ENCODE measurements at regions not wholly inside any gene's neighbourhood (a gene's known extent, or its start where the extent isn't known, plus 50 kb on each side); places are given as distances from the start of the nearest gene placed in this dataset.
"Not testable (repeated sequence)": the region's sequence is repeated elsewhere in the genome, so short reads cannot be mapped to it uniquely, and the experiment has no call there.

- not testable (repeated sequence) for H3K4me1 ChIP-seq (ENCODE audit: control insufficient read depth in 5 of 5, insufficient read depth in 5 of 5, low read length in 5 of 5); H3K27ac ChIP-seq (ENCODE audit: low read depth in 1 of 2, low read length in 1 of 2); DNase-seq; H3K9me3 ChIP-seq (ENCODE audit: control insufficient read depth in 4 of 4, insufficient read depth in 3 of 4, low read length in 3 of 4); H3K27me3 ChIP-seq (ENCODE audit: control insufficient read depth in 3 of 3, insufficient read depth in 3 of 3, low read length in 2 of 3); H3K9ac ChIP-seq (ENCODE audit: insufficient read depth in 1 of 2, low read length in 2 of 2); H3K4me3 ChIP-seq; H3K36me3 ChIP-seq (ENCODE audit: control insufficient read depth in 4 of 4, insufficient read depth in 4 of 4, low read length in 4 of 4); ATAC-seq (ENCODE audit: insufficient read depth, low FRiP score)
- 92 to 98% methylated on average over 8 to 10 of the region's 10 CpGs for WGBS, 2 donors
These were observed 104.2 kb upstream of the TP53BP2 start for GRCh38 chr1:223949944-223950343.

GRCh38 chr1:223948041-223948440 lies 102.3 kb upstream of the TP53BP2 start:
- 96 to 99% methylated on average over 10 to 11 of the region's 12 CpGs for WGBS, 2 donors
- not testable (repeated sequence) for H3K36me3 ChIP-seq (ENCODE audit: control insufficient read depth in 4 of 4, insufficient read depth in 4 of 4, low read length in 4 of 4); H3K4me3 ChIP-seq; H3K27ac ChIP-seq (ENCODE audit: low read depth in 1 of 2, low read length in 1 of 2); DNase-seq; H3K27me3 ChIP-seq (ENCODE audit: control insufficient read depth in 3 of 3, insufficient read depth in 3 of 3, low read length in 2 of 3); H3K9me3 ChIP-seq (ENCODE audit: control insufficient read depth in 4 of 4, insufficient read depth in 3 of 4, low read length in 3 of 4); ATAC-seq (ENCODE audit: insufficient read depth, low FRiP score); H3K9ac ChIP-seq (ENCODE audit: insufficient read depth in 1 of 2, low read length in 2 of 2); H3K4me1 ChIP-seq (ENCODE audit: control insufficient read depth in 5 of 5, insufficient read depth in 5 of 5, low read length in 5 of 5)

- not testable (repeated sequence) for DNase-seq; H3K4me1 ChIP-seq (ENCODE audit: control insufficient read depth in 5 of 5, insufficient read depth in 5 of 5, low read length in 5 of 5); H3K36me3 ChIP-seq (ENCODE audit: control insufficient read depth in 4 of 4, insufficient read depth in 4 of 4, low read length in 4 of 4); ATAC-seq (ENCODE audit: insufficient read depth, low FRiP score); H3K9me3 ChIP-seq (ENCODE audit: control insufficient read depth in 4 of 4, insufficient read depth in 3 of 4, low read length in 3 of 4); H3K27me3 ChIP-seq (ENCODE audit: control insufficient read depth in 3 of 3, insufficient read depth in 3 of 3, low read length in 2 of 3); H3K4me3 ChIP-seq; H3K9ac ChIP-seq (ENCODE audit: insufficient read depth in 1 of 2, low read length in 2 of 2); H3K27ac ChIP-seq (ENCODE audit: low read depth in 1 of 2, low read length in 1 of 2)
- WGBS, 2 donors, result 90 to 93% methylated on average over 2 of the region's 2 CpGs
These were observed 90.8 kb upstream of the TP53BP2 start for GRCh38 chr1:223936592-223936991.

- not testable (repeated sequence) for H3K36me3 ChIP-seq (ENCODE audit: control insufficient read depth in 4 of 4, insufficient read depth in 4 of 4, low read length in 4 of 4); ATAC-seq (ENCODE audit: insufficient read depth, low FRiP score)
- WGBS, 2 donors, result 94 to 95% methylated on average over 1 of the region's 1 CpG
These were observed 85.7 kb upstream of the TP53BP2 start for GRCh38 chr1:223931476-223931875.

GRCh38 chr1:223920805-223921204 lies 75.1 kb upstream of the TP53BP2 start:
- not testable (repeated sequence) for DNase-seq; H3K27ac ChIP-seq (ENCODE audit: low read depth in 1 of 2, low read length in 1 of 2); H3K4me1 ChIP-seq (ENCODE audit: control insufficient read depth in 5 of 5, insufficient read depth in 5 of 5, low read length in 5 of 5); H3K9me3 ChIP-seq (ENCODE audit: control insufficient read depth in 4 of 4, insufficient read depth in 3 of 4, low read length in 3 of 4); H3K9ac ChIP-seq (ENCODE audit: insufficient read depth in 1 of 2, low read length in 2 of 2); H3K36me3 ChIP-seq (ENCODE audit: control insufficient read depth in 4 of 4, insufficient read depth in 4 of 4, low read length in 4 of 4); ATAC-seq (ENCODE audit: insufficient read depth, low FRiP score); H3K27me3 ChIP-seq (ENCODE audit: control insufficient read depth in 3 of 3, insufficient read depth in 3 of 3, low read length in 2 of 3); H3K4me3 ChIP-seq
- 69 to 73% methylated on average over 1 of the region's 4 CpGs for WGBS, 2 donors

More at GRCh38 chr1:223931476-223931875, 85.7 kb upstream of the TP53BP2 start:
- H3K27me3 ChIP-seq (ENCODE audit: control insufficient read depth in 3 of 3, insufficient read depth in 3 of 3, low read length in 2 of 3); H3K4me3 ChIP-seq; H3K9ac ChIP-seq (ENCODE audit: insufficient read depth in 1 of 2, low read length in 2 of 2); DNase-seq; H3K4me1 ChIP-seq (ENCODE audit: control insufficient read depth in 5 of 5, insufficient read depth in 5 of 5, low read length in 5 of 5); H3K9me3 ChIP-seq (ENCODE audit: control insufficient read depth in 4 of 4, insufficient read depth in 3 of 4, low read length in 3 of 4); H3K27ac ChIP-seq (ENCODE audit: low read depth in 1 of 2, low read length in 1 of 2): not testable (repeated sequence)

DNA sequence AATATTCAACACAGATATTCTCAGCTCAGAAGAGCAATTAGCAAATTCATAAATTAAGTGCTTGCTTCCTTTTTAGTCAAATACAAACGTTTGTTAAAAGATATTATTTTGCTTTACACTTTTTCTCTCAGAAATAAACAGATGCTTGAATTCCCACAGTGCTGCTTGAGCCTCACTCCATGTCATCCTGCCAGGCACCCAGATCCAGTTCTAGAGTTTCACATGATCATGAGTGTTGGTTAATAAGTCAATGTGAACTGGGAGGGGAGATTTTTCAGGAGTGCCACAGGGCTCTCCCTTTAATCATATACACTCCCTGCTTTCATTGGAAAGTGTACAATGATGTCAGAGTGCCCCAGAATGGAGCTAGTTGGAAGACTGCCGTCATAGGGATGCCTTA lies 69.7 kb upstream of the TP53BP2 start:
- H3K27me3 ChIP-seq (ENCODE audit: control insufficient read depth in 3 of 3, insufficient read depth in 3 of 3, low read length in 2 of 3); H3K9me3 ChIP-seq (ENCODE audit: control insufficient read depth in 4 of 4, insufficient read depth in 3 of 4, low read length in 3 of 4); H3K4me3 ChIP-seq; H3K9ac ChIP-seq (ENCODE audit: insufficient read depth in 1 of 2, low read length in 2 of 2); H3K27ac ChIP-seq (ENCODE audit: low read depth in 1 of 2, low read length in 1 of 2); ATAC-seq (ENCODE audit: insufficient read depth, low FRiP score); DNase-seq; H3K36me3 ChIP-seq (ENCODE audit: control insufficient read depth in 4 of 4, insufficient read depth in 4 of 4, low read length in 4 of 4); H3K4me1 ChIP-seq (ENCODE audit: control insufficient read depth in 5 of 5, insufficient read depth in 5 of 5, low read length in 5 of 5): not testable (repeated sequence)
- WGBS, 2 donors, result 100% methylated on average over 1 of the region's 2 CpGs; no CpG with 5 or more reads in 1 of the 2 donors

- not testable (repeated sequence) for ATAC-seq (ENCODE audit: insufficient read depth, low FRiP score); H3K9ac ChIP-seq (ENCODE audit: insufficient read depth in 1 of 2, low read length in 2 of 2); H3K36me3 ChIP-seq (ENCODE audit: control insufficient read depth in 4 of 4, insufficient read depth in 4 of 4, low read length in 4 of 4); DNase-seq; H3K4me3 ChIP-seq; H3K27ac ChIP-seq (ENCODE audit: low read depth in 1 of 2, low read length in 1 of 2); H3K4me1 ChIP-seq (ENCODE audit: control insufficient read depth in 5 of 5, insufficient read depth in 5 of 5, low read length in 5 of 5); H3K27me3 ChIP-seq (ENCODE audit: control insufficient read depth in 3 of 3, insufficient read depth in 3 of 3, low read length in 2 of 3); H3K9me3 ChIP-seq (ENCODE audit: control insufficient read depth in 4 of 4, insufficient read depth in 3 of 4, low read length in 3 of 4)
- WGBS, 2 donors, result 20 to 60% methylated on average over 2 of the region's 2 CpGs
These were observed 68.0 kb upstream of the TP53BP2 start for GRCh38 chr1:223913715-223914114.

DNA sequence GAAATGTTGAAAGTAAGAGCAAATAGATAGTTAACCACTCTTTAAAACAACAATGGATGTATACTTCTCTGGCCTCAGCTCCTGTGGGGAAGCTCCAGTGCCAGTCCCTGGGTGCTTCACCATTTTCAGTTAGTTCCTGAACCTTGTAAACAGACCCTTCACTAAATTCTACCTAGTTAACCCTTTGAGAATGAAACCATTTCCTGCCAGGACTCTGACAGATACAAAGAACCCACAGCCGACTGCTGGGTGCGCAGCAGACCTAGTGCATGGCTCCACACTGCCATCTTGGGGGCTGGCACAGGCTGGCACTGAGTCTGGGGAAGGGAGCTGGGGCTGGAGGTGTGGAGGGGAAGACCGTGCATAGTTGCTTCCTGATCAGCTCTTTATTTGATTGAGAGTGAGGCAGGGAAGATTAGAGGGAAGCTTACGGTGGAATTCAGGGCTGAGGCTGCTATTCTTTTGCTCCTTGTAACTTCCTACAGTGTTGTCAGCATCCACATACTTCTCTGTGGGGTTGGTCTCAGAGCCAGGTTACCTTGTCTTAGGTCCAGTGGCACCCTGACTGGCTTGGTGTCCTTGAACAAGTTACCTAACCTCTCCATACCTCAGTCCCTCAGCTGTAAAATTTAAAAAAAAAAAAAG lies 62.3 kb upstream of the TP53BP2 start:
- not testable (repeated sequence) for H3K4me1 ChIP-seq (ENCODE audit: control insufficient read depth in 5 of 5, insufficient read depth in 5 of 5, low read length in 5 of 5); ATAC-seq (ENCODE audit: insufficient read depth, low FRiP score); H3K27me3 ChIP-seq (ENCODE audit: control insufficient read depth in 3 of 3, insufficient read depth in 3 of 3, low read length in 2 of 3); H3K27ac ChIP-seq (ENCODE audit: low read depth in 1 of 2, low read length in 1 of 2); DNase-seq; H3K36me3 ChIP-seq (ENCODE audit: control insufficient read depth in 4 of 4, insufficient read depth in 4 of 4, low read length in 4 of 4); H3K9me3 ChIP-seq (ENCODE audit: control insufficient read depth in 4 of 4, insufficient read depth in 3 of 4, low read length in 3 of 4); H3K4me3 ChIP-seq; H3K9ac ChIP-seq (ENCODE audit: insufficient read depth in 1 of 2, low read length in 2 of 2)
- 7 to 9% methylated on average over 3 to 4 of the region's 4 CpGs for WGBS, 2 donors

All from lung (tissue), 9 donors.